GM18870 (cell line): ENCODE measurements at regions not wholly inside any gene's neighbourhood (a gene's known extent, or its start where the extent isn't known, plus 50 kb on each side); places are given as distances from the start of the nearest gene placed in this dataset.
"Not testable (repeated sequence)": the region's sequence is repeated elsewhere in the genome, so short reads cannot be mapped to it uniquely, and the experiment has no call there.

ENCODE experiments used
- ATAC-seq: cut with Tn5 transposase; IDR thresholded peaks from one replicate; pipeline ENCODE4 v1.9.1; 2021; ENCODE audit warnings: moderate library complexity; ENCODE audit not compliant: unreplicated experiment

DNA sequence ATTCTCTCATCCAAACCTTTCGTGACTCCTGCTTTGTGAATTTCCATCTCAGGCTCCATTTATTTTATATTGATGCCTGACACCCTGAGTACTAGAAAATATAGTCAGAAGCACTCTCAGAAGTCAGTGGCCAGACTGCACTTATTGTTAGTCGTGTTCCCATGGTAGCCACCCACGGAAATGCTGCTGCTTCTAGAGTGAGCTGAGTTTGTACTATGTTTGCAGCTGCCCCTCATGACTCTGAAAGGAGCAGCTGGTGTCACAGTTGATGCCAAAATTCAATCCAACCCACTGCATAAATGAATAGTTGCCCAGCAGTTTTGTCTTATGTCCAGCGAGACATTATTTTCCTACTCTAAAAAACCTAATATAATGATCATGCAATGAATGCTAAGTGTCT is 265.2 kb upstream of the SPHKAP start:
- ATAC-seq, result no peak

DNA sequence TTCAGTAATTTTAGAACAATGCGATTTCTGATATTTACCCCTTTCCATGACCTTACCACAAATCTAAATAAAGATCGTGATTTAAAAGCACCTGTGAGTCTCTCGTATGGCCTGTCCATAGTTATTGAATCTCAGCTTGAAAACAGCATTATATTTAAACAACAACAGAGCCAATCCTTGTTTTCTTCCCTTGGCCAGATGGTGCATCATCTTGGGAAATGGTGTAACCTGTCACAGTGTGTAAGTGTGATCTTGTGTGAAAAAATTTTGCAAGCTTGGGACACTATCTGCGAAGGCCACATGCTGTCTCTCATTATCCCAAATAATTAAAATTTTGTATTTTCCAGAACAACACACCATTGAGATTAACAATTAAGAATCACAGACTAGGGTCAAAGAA is 262.7 kb upstream of the SPHKAP start:
- no peak for ATAC-seq

DNA sequence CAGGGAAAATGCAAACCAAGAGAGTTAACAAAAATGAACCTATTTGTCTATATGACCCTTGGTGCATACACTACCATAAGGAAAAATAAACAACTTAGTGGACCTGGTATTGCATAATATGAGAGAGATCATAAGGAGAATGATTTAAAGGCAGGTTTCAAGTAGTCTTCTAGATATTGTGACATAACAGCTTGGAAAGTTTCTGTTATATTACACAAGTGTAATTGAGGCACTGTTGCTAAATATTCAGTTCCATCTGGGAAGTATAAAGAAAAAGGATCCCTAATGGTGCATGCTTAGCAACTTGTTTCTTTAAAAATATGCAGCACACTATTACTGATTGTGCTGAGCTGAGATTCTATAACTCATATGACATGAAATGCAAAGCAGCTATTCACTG is 252.2 kb upstream of the SPHKAP start:
- ATAC-seq, result no peak

DNA sequence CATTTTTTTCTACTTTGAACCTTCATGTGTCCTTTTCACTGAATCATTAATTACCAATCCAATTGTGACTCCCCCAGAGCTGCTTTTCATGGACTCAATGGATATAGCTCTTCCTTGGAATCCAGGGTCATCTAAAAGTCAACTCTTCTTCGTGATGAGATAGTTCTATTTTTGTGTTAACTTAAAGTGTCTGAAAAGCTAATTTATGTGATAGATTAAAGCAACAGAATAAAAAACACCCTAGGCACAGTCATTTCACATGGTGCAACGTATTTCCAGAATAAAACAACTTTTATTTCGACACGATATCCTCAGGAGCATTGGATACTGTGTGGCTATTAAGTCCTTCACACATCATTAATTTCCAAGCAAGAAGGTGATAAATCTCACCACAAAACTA is 250.6 kb upstream of the SPHKAP start:
- ATAC-seq, result no peak

DNA sequence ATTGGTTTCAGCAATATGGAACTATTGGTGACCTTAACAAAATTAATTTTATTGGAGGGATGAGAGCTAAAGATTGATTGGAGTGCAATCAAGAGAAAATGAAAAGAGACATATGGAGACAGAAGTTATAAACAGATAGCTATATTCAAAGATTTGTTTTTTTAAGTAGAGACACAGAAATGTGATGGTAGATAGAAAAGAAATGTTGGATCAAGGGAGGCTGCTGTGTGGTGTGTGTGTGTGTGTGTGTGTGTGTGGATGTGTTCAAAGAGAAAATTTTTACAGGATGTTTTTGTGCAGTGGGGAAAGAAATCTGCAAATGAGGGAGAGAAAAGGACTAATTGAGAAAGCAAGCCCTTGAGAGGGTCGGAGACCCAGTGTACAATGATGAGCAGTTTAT is 249.5 kb upstream of the SPHKAP start:
- no peak for ATAC-seq

DNA sequence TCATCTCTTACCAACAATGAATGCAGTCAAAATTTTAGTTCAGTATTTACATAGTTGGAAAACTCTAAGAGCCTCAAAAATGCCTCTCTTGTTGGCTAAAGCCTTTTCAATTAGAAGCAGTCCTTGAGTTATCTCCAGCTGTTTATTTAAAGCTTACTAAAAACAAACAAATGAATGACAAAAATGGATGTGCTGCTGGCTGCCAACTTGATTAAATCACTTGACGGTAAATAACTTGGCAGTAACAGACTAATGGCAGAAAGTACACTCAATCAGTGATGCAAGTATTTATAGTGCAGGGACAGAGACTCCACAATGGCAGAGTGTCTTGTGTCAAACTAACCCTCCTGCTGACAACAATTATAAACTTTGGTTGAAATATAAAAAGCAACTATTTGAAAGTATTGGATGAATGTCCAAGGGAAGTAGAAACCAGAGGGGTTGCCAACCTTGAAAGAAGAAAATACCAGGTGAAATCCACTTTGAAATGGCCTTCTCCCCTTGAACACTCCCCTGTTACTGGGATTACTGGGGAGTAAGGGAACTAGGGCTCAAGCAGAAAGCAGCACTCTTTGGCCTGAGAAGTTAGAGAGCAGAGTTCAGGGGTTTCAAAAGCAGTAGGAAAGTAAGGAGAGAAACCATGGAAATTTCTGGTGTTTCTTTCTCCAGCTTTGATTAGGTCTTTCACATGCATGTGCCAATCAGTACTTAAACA is 245.2 kb upstream of the SPHKAP start:
- ATAC-seq, result no peak

DNA sequence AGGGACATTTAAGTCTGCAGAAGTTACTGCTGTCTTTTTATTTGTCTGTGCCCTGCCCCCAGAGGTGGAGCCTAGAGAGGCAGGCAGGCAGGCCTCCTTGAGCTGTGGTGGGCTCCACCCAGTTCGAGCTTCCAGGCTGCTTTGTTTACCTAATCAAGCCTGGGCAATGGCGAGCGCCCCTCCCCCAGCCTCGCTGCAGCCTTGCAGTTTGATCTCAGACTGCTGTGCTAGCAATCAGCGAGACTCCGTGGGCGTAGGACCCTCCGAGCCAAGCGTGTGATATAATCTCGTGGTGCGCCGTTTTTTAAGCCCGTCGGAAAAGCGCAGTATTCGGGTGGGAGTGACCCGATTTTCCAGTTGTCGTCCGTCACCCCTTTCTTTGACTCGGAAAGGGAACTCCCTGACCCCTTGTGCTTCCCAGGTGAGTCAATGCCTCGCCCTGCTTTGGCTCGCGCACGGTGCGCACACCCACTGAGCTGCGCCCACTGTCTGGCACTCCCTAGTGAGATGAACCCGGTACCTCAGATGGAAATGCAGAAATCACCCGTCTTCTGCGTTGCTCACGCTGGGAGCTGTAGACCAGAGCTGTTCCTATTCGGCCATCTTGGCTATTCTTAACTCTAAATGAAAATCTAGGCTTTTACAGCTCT is 244.0 kb upstream of the SPHKAP start:
- not testable (repeated sequence) for ATAC-seq

DNA sequence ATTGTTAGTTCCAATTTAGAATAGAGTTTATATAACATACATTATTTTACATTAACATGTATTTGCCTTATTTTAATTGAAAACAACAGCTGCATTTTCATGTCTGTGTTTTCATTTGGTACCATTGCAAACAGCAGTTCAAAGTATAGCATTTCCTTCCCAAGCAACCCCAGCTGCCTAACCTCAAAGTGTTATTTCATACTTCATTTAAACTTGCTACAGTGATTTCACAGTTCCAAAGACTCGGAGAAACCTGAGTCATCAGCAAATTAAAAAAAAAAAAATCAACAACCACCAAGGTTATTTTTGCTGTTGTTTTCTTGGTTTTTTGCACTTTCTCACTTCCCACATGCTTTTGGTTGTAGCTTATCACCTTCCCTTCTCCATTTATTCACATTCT is 236.5 kb upstream of the SPHKAP start:
- no peak for ATAC-seq

DNA sequence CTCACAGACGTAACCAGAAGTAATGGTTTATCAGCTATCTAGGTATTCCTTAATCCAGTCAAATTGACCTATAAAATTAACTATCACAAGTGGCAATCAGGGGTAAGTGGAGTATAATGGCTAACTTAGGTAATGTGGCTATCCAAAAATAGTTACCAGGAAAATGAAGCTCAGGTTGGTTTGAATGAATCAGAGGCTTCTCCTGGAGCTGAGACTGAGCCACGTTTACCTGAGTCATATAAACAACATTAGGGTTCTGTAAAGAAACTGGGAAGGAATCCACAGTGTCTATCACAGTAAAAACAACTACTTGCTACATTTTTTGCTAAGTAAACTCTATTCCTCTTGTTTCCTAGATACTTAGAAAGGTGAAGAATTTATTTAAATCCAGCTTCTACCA is 236.0 kb upstream of the SPHKAP start:
- no peak for ATAC-seq

DNA sequence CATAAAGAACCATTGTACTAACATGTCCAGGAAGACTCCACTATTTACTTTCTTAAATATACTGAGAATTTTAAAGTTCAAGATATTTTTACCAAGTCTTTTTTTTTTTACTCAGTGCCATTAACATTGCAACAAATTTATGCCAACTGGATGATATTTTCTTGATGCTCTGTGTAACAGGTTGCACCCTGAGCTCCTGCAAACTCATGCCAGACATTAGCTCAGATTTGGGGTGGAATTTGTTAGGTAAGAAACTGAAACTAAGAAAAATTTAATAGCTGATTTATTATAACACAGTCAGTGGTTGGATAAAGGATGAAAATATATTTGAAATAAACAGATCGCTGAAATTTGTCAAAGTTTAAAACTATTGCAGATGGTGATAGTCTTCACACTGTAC is 228.6 kb upstream of the SPHKAP start:
- no peak for ATAC-seq

DNA sequence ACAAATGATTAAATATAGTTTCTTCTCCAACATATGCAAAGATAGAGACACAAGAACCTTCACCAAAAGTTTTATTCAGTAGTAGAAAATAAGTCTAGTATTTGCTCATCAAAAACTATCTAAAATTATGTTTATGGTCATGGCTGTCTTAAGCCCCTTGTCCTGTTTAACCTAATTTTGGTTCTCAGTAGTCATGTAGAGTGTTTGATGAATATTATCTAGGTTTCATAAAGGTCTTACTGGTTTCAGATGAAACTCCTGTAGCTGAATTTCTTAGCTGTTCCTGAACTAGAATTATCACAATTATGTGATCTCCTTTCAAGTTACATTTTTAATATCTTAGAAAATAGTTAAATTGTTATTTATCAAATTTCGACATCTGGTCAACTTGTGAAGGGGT is 228.0 kb upstream of the SPHKAP start:
- no peak for ATAC-seq

DNA sequence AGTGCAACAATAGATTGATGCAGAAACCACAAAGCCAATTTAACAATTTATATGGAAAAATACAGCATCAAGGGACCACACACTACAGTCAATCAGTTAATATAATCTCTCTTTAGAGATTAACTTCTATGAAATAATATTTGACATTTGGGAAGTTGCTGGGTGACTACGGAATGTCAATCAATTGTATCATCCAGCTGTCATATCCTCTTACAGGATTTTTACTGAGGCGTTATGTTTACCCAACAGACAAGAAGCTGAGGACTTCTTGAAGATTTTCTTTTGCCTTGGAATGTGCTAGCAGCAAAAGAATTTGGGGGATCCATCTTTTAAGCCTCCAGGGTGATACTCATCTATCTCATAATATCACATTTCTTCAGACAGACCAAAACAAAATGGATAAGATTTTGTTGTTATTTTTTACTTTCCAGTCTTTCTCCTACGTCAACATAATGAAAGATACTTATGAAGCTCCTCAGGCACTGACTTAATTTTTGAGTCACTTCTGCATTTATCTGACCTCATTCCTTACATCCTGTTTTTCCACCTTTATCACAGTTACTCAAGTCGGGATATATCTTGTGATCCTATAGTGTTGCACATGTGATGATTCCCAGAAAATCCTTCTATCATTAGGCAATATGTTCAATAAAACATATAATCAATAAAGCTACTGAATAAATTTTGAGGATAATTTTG is 227.2 kb upstream of the SPHKAP start:
- ATAC-seq, result no peak

DNA sequence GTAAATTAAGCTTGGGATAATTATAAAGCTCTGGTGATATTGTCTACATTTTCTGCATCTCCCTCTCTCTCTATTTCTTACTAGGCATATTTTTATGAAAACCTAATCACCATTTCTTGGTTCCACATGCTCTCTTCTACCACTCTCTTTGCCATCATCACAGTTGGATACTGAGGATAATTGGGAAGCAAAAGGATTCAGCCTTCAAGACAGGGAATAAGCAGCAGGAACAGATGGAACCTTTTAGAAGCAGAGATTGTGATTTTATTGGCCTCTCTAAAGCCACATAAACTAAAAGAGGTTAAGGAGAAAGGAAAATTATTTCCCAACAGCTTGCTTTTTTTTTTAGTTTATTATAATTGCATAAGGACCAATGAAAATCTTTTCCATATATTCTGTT is 226.3 kb upstream of the SPHKAP start:
- no peak for ATAC-seq

DNA sequence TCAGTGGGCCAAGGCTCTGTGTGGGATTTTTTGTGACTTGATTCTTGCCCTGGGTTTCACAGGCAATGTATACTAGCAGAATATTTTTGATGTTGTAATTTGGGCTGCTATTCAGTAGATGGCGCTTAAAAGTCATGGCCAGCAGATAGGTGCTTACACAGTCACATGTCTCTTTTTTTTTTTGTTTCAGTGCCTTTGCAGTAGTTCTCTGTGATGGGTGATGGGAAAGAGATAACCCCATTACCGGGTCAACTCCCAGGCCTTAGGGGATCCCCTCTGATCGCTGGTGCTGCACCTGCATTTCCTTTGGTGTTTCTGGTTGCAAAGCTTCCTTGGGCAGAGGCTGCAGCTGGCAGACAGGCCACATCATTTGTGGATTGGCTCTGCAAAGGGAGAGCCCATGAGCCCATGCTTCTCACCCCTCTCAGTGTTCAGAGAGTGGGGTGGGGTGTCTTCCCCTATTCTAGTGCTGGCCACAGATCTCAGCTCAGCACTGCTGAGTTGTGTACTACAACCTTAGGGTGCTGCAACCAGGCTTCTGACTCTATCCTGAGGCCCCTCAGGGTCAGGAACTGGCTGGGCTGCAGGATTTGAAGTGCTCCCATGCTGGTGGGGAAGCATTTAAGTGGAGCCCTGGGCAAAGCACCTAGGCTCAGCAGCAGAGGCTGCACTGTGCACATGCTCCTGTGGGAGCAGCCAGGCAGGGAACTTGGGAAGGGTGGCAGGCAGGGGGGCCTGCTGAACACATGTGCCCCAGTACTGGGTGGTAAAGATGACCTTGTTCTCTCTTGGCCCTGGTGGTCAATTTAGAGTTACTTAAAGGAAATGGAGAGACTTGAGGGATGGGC is 219.8 kb upstream of the SPHKAP start:
- ATAC-seq, result no peak

DNA sequence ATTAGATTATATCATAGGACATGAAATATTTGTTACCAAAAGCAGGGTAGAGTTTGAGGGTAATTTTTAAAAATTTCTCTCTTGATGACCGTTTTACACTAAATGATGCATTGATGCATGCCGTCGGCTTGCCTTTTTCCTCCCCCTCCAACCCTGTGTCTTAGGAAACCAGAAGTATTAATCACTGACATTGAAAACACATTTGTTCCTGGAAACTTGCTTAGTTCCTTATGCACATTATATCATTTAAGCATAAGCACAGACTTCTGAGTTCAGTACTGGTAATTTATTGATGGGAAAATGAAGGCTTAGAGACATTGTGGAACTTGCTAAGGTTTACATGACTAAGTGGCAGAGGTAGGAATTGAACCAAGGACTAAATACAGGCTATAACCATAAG is 206.3 kb upstream of the SPHKAP start:
- ATAC-seq, result no peak

DNA sequence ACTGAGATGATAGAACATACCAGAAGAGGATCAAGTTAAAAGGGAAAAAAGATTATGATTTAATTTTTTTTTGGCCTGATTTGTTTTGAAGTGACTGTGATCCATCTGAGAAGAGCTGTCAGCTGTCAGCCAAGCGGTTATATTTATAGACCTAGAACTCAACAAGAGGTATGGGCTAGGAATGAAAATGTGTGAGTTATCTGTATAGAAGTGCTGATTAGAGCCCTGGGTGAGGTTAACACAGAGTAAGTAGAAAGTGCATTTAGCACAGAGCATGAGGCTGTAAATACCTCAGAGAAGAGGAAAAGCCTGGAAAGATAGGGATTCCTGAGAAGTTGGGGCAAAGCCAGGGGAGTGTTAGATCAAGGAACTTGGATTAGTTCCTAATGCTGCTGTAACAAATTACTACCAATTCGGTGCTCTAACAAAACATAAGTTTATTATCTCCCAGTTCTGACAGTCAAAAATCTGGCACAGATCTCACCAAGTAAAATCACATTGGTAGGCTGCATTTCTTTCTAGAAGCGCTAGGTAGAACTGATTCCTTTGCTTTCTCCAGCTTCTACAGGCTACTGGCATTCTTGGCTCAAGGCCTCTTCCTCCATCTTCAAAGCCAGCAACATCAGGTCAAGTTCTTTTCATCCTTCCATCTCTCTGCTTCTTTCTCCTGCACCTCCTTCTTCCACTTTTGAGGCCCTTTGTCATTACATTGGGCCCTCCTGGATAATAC is 197.4 kb upstream of the SPHKAP start:
- ATAC-seq, result no peak

DNA sequence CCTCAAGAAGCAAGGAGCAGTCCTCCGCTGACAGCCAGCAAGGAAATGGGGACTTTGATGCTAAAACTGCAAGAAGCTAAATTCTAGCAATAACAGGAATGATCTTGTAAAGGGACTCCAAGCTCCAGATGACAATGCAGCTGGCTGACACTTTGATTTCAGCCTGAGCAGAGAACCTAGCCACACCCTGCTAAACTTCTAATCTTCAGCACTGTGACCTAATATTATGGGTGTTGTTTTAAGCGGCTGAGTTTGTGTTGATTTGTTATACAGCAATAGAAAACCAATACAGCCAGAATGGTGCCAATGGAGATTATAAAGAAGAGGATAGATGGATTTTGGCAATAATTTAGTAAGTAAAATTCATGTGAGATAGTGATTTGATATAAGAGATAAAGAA is 196.7 kb upstream of the SPHKAP start:
- ATAC-seq, result no peak

DNA sequence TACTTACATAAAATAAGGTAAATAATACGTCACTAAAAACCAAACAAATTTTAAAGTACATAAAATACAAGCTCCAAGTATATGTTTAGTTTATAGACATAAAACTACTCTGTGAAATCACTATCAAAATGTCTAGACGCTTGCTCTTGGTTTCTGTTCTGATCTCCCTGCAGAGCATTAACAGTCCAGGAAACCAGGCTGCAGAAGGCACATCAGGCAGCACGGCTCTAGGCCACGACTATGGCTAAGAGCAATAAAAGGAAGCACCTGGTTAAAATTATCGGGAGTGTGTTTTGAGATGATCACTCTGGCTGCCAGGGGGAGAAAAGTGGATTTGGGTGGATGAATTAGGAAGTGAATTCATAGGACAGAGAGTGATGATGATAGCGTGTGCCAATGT is 196.0 kb upstream of the SPHKAP start:
- no peak for ATAC-seq

DNA sequence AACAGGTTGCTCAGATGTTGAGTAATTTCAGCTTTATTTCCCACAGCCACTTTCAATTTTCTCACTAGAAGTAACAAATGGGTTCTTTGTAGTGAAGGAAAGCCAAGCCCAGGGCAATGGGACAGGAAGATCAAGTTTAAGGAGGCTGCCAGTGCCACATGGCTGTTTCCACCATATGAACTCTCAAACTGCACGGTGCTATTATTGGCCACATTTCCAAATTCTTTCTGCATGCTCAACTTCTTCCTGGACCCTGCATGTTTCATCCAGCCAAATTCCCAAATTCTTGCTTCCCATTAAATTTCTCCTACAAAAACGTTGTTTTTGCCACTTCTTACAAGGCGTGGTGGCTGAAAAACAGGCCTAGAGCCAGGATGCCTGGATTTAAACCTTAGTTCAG is 193.3 kb upstream of the SPHKAP start:
- ATAC-seq, result no peak

DNA sequence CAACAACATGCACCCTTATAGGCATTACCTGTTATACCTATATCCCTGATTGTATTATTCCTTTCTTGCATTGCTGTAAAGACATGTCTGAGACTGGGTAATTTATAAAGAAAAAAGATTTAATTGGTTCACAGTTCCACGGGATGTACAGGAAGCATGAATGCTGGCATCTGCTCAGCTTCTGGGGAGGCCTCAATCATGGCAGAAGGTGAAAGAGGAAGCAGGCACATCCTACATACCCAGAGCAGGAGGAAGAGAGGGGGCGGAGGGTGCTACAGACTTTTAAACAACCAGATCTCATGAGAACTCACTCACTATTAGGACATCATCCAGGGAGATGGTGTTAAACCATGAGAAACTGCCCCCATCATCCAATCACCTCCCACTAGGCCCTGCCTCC is 191.7 kb upstream of the SPHKAP start:
- no peak for ATAC-seq

DNA sequence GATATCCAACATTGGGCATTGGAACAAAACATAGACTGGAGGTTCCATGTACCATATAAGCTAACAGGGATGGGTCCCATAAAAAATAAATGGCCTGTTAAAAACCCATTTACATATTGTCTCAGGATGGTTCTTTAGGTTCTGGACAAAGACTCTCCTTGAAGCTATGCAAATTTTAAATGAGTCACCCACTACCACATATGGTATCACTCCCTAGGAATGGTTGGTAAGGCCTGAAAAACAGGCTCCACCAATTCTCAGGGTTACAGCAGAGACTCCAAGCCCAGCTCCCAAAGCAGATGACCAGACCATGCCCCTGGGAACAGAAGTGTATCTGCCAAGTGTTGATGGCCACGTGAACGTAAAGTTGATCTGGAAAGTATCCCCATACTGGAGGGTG is 190.7 kb upstream of the SPHKAP start:
- no peak for ATAC-seq
